GM12878 (cell line): ENCODE measurements at regions not wholly inside any gene's neighbourhood (a gene's known extent, or its start where the extent isn't known, plus 50 kb on each side); places are given as distances from the start of the nearest gene placed in this dataset.

Source experiments
- ATAC-seq: fragments of 200-7000 bp; cut with Tn5 transposase; 3 replicates; pipeline ENCODE4 v1.9.1; 2020; ENCODE audit warnings: mild to moderate bottlenecking, moderate library complexity
- BruUV-seq: library from RNA; stranded (reverse); fragments of 400-500 nt; replicated peaks from 2 replicates; lab custom pipeline; 2021; lab: Mats Ljungman, UMichigan
- CTCF ChIA-PET: fragments of 300-600 bp; sonication (Branson Sonifier 250); formaldehyde crosslinking; extraction: SDS; loops from one replicate; lab custom pipeline; 2021; ENCODE audit warnings: inconsistent platforms; lab: Yijun Ruan, JAX
- POLR2A ChIA-PET: fragments of 350-600 bp; formaldehyde crosslinking; extraction: SDS; loops from one replicate; lab custom pipeline; 2021; ENCODE audit warnings: inconsistent platforms; lab: Charles Lee
- RAD21 ChIA-PET: fragments of 300-600 bp; sonication (Branson Sonifier 250); formaldehyde crosslinking; loops from one replicate; lab custom pipeline; 2023; ENCODE audit warnings: antibody characterized with exemption; ENCODE audit not compliant: unreplicated experiment; lab: Charles Lee
- SMC1A ChIA-PET: fragments of 300-600 bp; sonication (Branson Sonifier 250); formaldehyde crosslinking; loops from one replicate; lab custom pipeline; 2023; ENCODE audit not compliant: unreplicated experiment, uncharacterized antibody; lab: Charles Lee
- DNase-seq: peaks from one replicate; pipeline ENCODE4 v3.0.0-alpha.2; 2011; ENCODE audit warnings: low read depth, low spot score
- FAIRE-seq: peaks from 3 replicates; lab custom pipeline; 2011; peaks lifted over from hg19 to GRCh38; lab: Jason Lieb, UNC
- H2AFZ ChIP-seq: 2 replicates; pipeline ENCODE4 v1.6.0; 2011; ENCODE audit warnings: low read depth, low read length, control low read depth; ENCODE audit not compliant: control insufficient read depth
- H3K27ac ChIP-seq: 2 replicates; pipeline ENCODE4 v1.5.1; 2011; ENCODE audit warnings: control low read depth; ENCODE audit not compliant: control insufficient read depth, insufficient read depth
- H3K27me3 ChIP-seq, 2 experiments: replicated peaks in 1 of 2; 2 replicates each; pipeline versions ENCODE4 v1.6.0 to v1.6.1; 2011; ENCODE audit warnings: low read length in 1 of 2; ENCODE audit not compliant: control insufficient read depth in 2 of 2, insufficient read depth in 2 of 2
- H3K36me3 ChIP-seq, 2 experiments: 2 replicates each; pipeline ENCODE4 v1.5.1; 2011; ENCODE audit warnings: low read length in 1 of 2; ENCODE audit not compliant: control insufficient read depth in 2 of 2, insufficient read depth in 2 of 2
- H3K4me1 ChIP-seq: 2 replicates; pipeline ENCODE4 v1.6.1; 2011; ENCODE audit warnings: mild to moderate bottlenecking, low read length, moderate library complexity, mixed read lengths; ENCODE audit not compliant: control insufficient read depth, insufficient read depth
- H3K4me2 ChIP-seq: 2 replicates; pipeline ENCODE4 v1.6.0; 2011; ENCODE audit warnings: control low read depth; ENCODE audit not compliant: control insufficient read depth, insufficient read depth
- H3K4me3 ChIP-seq: fragments of 200-600 bp; sonication (generic); 2 replicates; pipeline ENCODE4 v1.5.1; 2016
- H3K79me2 ChIP-seq: 2 replicates; pipeline ENCODE4 v1.6.0; 2011; ENCODE audit warnings: low read length; ENCODE audit not compliant: control insufficient read depth, insufficient read depth
- H3K9ac ChIP-seq: 2 replicates; pipeline ENCODE4 v1.8.0; 2011; ENCODE audit warnings: low read length, control low read depth, mixed read lengths; ENCODE audit not compliant: control insufficient read depth, insufficient read depth
- H3K9me3 ChIP-seq: replicated peaks from 3 replicates; pipeline ENCODE4 v1.5.1; 2011; ENCODE audit warnings: mild to moderate bottlenecking, low read length; ENCODE audit not compliant: control insufficient read depth, insufficient read depth
- H4K20me1 ChIP-seq: 2 replicates; pipeline ENCODE4 v1.6.0; 2011; ENCODE audit not compliant: control insufficient read depth, insufficient read depth
- CHD4 ChIP-seq: fragments of 200-600 bp; sonication (generic); IDR thresholded peaks from 2 replicates; pipeline ENCODE4 v1.6.1; 2016; ENCODE audit warnings: mild to moderate bottlenecking
- GATAD2B ChIP-seq: fragments of 450-650 bp; conservative IDR thresholded peaks from 2 replicates; pipeline ENCODE4 v1.6.1; 2017; ENCODE audit warnings: low read depth, mild to moderate bottlenecking, moderate library complexity
- HDAC6 ChIP-seq: fragments of 200-600 bp; sonication (generic); IDR thresholded peaks from one replicate; pipeline ENCODE4 v1.8.0; 2017; ENCODE audit warnings: antibody characterized with exemption; ENCODE audit not compliant: unreplicated experiment
- IRF4 ChIP-seq: IDR thresholded peaks from 2 replicates; pipeline ENCODE4 v1.6.1; 2011; ENCODE audit warnings: low read depth, low read length
- JUNB ChIP-seq: IDR thresholded peaks from 2 replicates; pipeline ENCODE4 v1.6.1; 2016; ENCODE audit warnings: antibody characterized with exemption, mild to moderate bottlenecking
- JUND ChIP-seq: IDR thresholded peaks from 2 replicates; pipeline ENCODE4 v1.6.1; 2012; ENCODE audit warnings: low read depth, mild to moderate bottlenecking, low read length, improper control_type of control experiment, moderate library complexity
- NR2F1 ChIP-seq: fragments of 450-650 bp; conservative IDR thresholded peaks from 2 replicates; pipeline ENCODE4 v1.6.1; 2017; ENCODE audit warnings: mild to moderate bottlenecking
- PKNOX1 ChIP-seq: fragments of 450-650 bp; IDR thresholded peaks from 2 replicates; pipeline ENCODE4 v1.6.1; 2016; ENCODE audit warnings: mild to moderate bottlenecking
- POU2F2 ChIP-seq: IDR thresholded peaks from 3 replicates; pipeline ENCODE4 v1.6.1; 2011; ENCODE audit warnings: low read depth, mild to moderate bottlenecking, low read length, borderline replicate concordance
- RAD21 ChIP-seq: IDR thresholded peaks from 2 replicates; pipeline ENCODE4 v1.6.1; 2011; ENCODE audit warnings: mild to moderate bottlenecking, low read depth, low read length, moderate library complexity; ENCODE audit not compliant: insufficient read depth
- STAT1 ChIP-seq: fragments of 450-650 bp; conservative IDR thresholded peaks from 2 replicates; pipeline ENCODE4 v1.6.1; 2014; ENCODE audit warnings: antibody characterized with exemption, mild to moderate bottlenecking
- STAT3 ChIP-seq: IDR thresholded peaks from 2 replicates; pipeline ENCODE4 v1.6.1; 2011; ENCODE audit warnings: low read depth, low read length, improper control_type of control experiment
- ZBTB4 ChIP-seq: fragments of 450-650 bp; formaldehyde crosslinking; IDR thresholded peaks from 2 replicates; pipeline ENCODE4 v1.4.0; 2022; ENCODE audit warnings: mild to moderate bottlenecking, moderate library complexity
- ZNF274 ChIP-seq: IDR thresholded peaks from one replicate; pipeline ENCODE4 v1.8.0; 2011; ENCODE audit not compliant: insufficient read length, insufficient read depth
- WGBS: methylation state at CpG from one replicate; pipeline ENCODE4 v1.1.6; 2016; ENCODE audit warnings: low lambda C conversion rate; ENCODE audit not compliant: insufficient replicate concordance, insufficient coverage; ENCODE audit errors: missing lambda C conversion rate; 5-methylcytosine and 5-hydroxymethylcytosine counted together
- in situ Hi-C: fragments of 300-500 bp; cut with MboI; formaldehyde crosslinking; loops from 9 replicates; pipeline ENCODE4 v1.14.3; 2018; ENCODE audit warnings: mixed read lengths
- intact Hi-C: fragments of 100-400 bp; cut with micrococcal nuclease; formaldehyde crosslinking; loops from one replicate; pipeline ENCODE4 v1.14.2; 2022; ENCODE audit not compliant: unreplicated experiment
- TF ChIP-seq, protein P1 (sequence below): fragments of 450-650 bp; IDR thresholded peaks from 2 replicates; pipeline ENCODE4 v1.6.1; 2017; ENCODE audit warnings: antibody characterized with exemption, mild to moderate bottlenecking, moderate library complexity

- no peak for TF ChIP-seq ZBTB4 (CRISPR knock-in tag)
- TF ChIP-seq POU2F2, result no peak
- TF ChIP-seq RAD21, result no peak
- TF ChIP-seq ZNF274, result no peak
- TF ChIP-seq CHD4, result no peak
These were observed 643.4 kb downstream of the ACTR3B start (continued) for GRCh38 chr7:153402721-153403541.

GRCh38 chr7:153404124-153404523, 644.6 kb downstream of the ACTR3B start:
- Histone ChIP-seq H2AFZ (no peak overlapping the region), H4K20me1 (no peaks in the 10 kb centered on the region), H3K79me2 (no peaks in the 10 kb centered on the region), H3K4me3 (no peak overlapping the region), H3K27ac (no peak overlapping the region), H3K36me3 (no peaks in the 10 kb centered on the region), H3K9ac (no peak overlapping the region), H3K4me1 (no peaks in the 10 kb centered on the region), H3K27me3 (no peaks in the 10 kb centered on the region), H3K9me3 (no peaks in the 10 kb centered on the region), H3K4me2 (no peak overlapping the region)
- FAIRE-seq (no peak), ATAC-seq (no peak), DNase-seq (no peak)
- in situ Hi-C loops, result no loop called here
- ChIA-PET RAD21 (no interaction called here), CTCF (no interaction called here), POLR2A (no interaction called here), SMC1A (no interaction called here)
- 24% methylated on average over 2 of the region's 2 CpGs for WGBS
- intact Hi-C loops, result no loop called here
- BruUV-seq, result no TSS peak
- TF ChIP-seq STAT1 (no peak), JUNB (no peak), GATAD2B (no peak), IRF4 (no peak), HDAC6 (no peak), JUND (no peak), PKNOX1 (no peak), STAT3 (no peak), NR2F1 (no peak)
- TF ChIP-seq, protein P1, sequence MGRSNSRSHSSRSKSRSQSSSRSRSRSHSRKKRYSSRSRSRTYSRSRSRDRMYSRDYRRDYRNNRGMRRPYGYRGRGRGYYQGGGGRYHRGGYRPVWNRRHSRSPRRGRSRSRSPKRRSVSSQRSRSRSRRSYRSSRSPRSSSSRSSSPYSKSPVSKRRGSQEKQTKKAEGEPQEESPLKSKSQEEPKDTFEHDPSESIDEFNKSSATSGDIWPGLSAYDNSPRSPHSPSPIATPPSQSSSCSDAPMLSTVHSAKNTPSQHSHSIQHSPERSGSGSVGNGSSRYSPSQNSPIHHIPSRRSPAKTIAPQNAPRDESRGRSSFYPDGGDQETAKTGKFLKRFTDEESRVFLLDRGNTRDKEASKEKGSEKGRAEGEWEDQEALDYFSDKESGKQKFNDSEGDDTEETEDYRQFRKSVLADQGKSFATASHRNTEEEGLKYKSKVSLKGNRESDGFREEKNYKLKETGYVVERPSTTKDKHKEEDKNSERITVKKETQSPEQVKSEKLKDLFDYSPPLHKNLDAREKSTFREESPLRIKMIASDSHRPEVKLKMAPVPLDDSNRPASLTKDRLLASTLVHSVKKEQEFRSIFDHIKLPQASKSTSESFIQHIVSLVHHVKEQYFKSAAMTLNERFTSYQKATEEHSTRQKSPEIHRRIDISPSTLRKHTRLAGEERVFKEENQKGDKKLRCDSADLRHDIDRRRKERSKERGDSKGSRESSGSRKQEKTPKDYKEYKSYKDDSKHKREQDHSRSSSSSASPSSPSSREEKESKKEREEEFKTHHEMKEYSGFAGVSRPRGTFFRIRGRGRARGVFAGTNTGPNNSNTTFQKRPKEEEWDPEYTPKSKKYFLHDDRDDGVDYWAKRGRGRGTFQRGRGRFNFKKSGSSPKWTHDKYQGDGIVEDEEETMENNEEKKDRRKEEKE, result no peak
